Heart right ventricle (tissue), 16 donors: ENCODE measurements at regions not wholly inside any gene's neighbourhood (a gene's known extent, or its start where the extent isn't known, plus 50 kb on each side); places are given as distances from the start of the nearest gene placed in this dataset.

ENCODE experiments used
- ATAC-seq, 8 donors: fragments of 200-7000 bp; cut with Tn5 transposase; one replicate each; pipeline ENCODE4 v1.9.1; 2020; ENCODE audit warnings: mild to moderate bottlenecking in 8 of 8, moderate library complexity in 8 of 8, moderate number of reproducible peaks in 1 of 8
- DNase-seq, 2 donors: peaks; one replicate each; pipeline ENCODE4 v3.0.0-alpha.2; 2020
- H3K27ac ChIP-seq, 10 donors: fragments of 200-600 bp; sonication (generic) in 2 of 10; one replicate each; pipeline versions ENCODE4 v1.5.0 to v1.8.0; 2020 to 2022; ENCODE audit warnings: mild to moderate bottlenecking in 3 of 10
- H3K27me3 ChIP-seq, 7 donors: fragments of 200-600 bp; one replicate each; pipeline ENCODE4 v1.8.0; 2021 to 2022; ENCODE audit warnings: mild to moderate bottlenecking in 2 of 7
- H3K36me3 ChIP-seq, 9 donors: fragments of 200-600 bp; sonication (generic) in 1 of 9; one replicate each; pipeline versions ENCODE4 v1.5.0 to v1.8.0; 2020 to 2022; ENCODE audit warnings: mild to moderate bottlenecking in 2 of 9
- H3K4me1 ChIP-seq, 9 donors: fragments of 200-600 bp; sonication (generic) in 1 of 9; one replicate each; pipeline versions ENCODE4 v1.5.0 to v1.8.0; 2020 to 2022; ENCODE audit warnings: mild to moderate bottlenecking in 4 of 9
- H3K4me3 ChIP-seq, 10 donors: fragments of 200-600 bp; sonication (generic) in 2 of 10; one replicate each; pipeline versions ENCODE4 v1.5.0 to v1.8.0; 2020 to 2022; ENCODE audit warnings: mild to moderate bottlenecking in 7 of 10, moderate library complexity in 2 of 10
- H3K9me3 ChIP-seq, 11 donors: fragments of 200-600 bp in 10 of 11; sonication (generic) in 2 of 11; one replicate each; pipeline versions ENCODE4 v1.5.0 to v1.8.0; 2013 to 2022; ENCODE audit warnings: mild to moderate bottlenecking in 2 of 11, control low read depth in 1 of 11, moderate library complexity in 1 of 11
- WGBS, 2 donors: extraction: QIAGEN DNeasy Blood & Tissue Kit; methylation state at CpG; one replicate each; pipeline ENCODE4 v1.1.7; 2013; ENCODE audit warnings: inconsistent platforms in 1 of 2; 5-methylcytosine and 5-hydroxymethylcytosine counted together
- intact Hi-C, 10 donors: fragments of 100-400 bp; cut with DNase I; formaldehyde crosslinking; loops; one replicate each; pipeline versions ENCODE4 v1.11.1 to v1.14.2; 2022
- TF ChIP-seq, protein P1 (sequence below), 9 donors: fragments of 200-600 bp; sonication (generic) in 2 of 9; IDR thresholded peaks; one replicate each; pipeline versions ENCODE4 v1.5.0 to v1.8.0; 2021 to 2022; ENCODE audit warnings: antibody characterized with exemption in 9 of 9, mild to moderate bottlenecking in 5 of 9, moderate library complexity in 1 of 9
- donor health status: Arrhythmogenic right ventricular cardiomyopathy.
- donor health status: ischemic (EF 13 %, LVEDD 7.1; RV severe dilation, severe dysfunction).
- donor health status: healthy with polysubstance abuse.
- donor health status: DM: no; HTN: yes; CAD: no.
- donor health status: DM: no; HTN: no; CAD: no.
- donor health status: ischemic (EF 25% LVEDD 6.9; RV normal size, moderate dysfunction).
- donor health status: ischemic (EF 25% LVEDD 5.7; RV mildly dilated, moderate dysfunction).
- donor health status: healthy.
- donor health status: DM: yes; HTN: yes; CAD: no.
- donor health status: Ischemic cardiomyopathy.
- donor health status: ischemic (EF 35%, LVEDD 5.7; RV mildly dilated, moderate dysfunction).
- donor health status: nonischemic (EF 11% LVEDD 7.7; RV severe dilation, severe dysfunction).
- donor health status: DM: yes; HTN: yes; CAD: no.
- donor health status: PGD.
- donor health status: ischemic (EF 29% LVEDD 5.4; RV normal size, mild dysfunction).
- donor health status: nonischemic (EF 23%, LVEDD 6.1; RV moderate dilation, normal function).

DNA sequence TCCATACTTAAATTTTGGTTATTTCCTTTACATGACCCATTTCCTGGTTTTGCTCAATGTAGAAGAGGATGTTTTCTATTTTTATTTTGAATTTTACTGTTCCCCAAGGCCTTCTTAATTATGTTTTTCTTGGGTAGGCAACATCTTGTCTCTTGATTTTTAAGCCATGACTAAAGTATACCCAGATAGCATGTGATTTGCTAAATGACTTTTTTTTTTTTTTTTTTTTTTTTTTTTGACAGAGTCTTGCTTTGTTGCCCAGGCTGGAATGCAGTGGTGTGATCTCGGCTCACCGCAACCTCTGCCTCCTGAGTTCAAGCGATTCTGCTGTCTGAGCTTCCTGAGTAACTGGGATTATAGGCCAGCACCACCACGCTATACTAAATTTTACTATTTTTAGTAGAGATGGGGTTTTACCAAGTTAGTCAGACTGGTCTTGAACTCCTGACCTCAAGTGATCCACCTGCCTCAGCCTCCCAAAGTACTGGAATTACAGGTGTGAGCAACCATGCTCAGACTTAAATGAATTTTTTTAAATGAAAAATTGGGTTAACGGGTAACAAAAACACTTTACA, 198.6 kb upstream of the DAB2 start:
- H3K9me3 ChIP-seq: no peaks in the 10 kb centered on the region
- no peak overlapping the region for H3K27ac ChIP-seq
- 83 to 88% methylated on average over 5 of the region's 5 CpGs for WGBS, 2 donors
- H3K36me3 ChIP-seq: no peaks in the 10 kb centered on the region
- no peak for ATAC-seq
- intact Hi-C loops: no loop called here
- TF ChIP-seq, protein P1, sequence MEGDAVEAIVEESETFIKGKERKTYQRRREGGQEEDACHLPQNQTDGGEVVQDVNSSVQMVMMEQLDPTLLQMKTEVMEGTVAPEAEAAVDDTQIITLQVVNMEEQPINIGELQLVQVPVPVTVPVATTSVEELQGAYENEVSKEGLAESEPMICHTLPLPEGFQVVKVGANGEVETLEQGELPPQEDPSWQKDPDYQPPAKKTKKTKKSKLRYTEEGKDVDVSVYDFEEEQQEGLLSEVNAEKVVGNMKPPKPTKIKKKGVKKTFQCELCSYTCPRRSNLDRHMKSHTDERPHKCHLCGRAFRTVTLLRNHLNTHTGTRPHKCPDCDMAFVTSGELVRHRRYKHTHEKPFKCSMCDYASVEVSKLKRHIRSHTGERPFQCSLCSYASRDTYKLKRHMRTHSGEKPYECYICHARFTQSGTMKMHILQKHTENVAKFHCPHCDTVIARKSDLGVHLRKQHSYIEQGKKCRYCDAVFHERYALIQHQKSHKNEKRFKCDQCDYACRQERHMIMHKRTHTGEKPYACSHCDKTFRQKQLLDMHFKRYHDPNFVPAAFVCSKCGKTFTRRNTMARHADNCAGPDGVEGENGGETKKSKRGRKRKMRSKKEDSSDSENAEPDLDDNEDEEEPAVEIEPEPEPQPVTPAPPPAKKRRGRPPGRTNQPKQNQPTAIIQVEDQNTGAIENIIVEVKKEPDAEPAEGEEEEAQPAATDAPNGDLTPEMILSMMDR (IDR thresholded peaks at IDR 0.05): no peak
- no peaks in the 10 kb centered on the region for H3K27me3 ChIP-seq
- no peaks in the 10 kb centered on the region for H3K4me1 ChIP-seq
- H3K4me3 ChIP-seq: no peak overlapping the region
- no peak for DNase-seq

DNA sequence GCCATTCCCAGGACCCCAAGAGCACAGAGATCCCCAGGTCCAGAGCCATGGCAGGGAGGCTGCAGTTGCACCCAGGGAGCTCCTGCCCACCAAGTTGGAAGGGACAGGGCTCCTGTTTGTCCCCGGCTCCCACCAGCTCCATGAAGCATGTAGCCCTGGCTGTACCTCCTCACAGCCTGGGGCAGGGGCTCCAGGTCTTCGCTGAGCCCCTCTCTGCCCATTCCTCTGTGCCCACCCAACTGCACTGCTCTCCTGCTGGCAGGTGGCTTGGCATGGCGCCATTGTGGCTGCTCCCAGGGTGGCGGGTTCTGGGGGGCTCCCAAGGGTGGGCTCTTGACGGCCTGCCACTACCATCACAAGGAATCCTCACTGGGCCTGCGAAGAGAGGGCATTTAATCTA, 197.5 kb upstream of the DAB2 start:
- ATAC-seq (no peak), DNase-seq (no peak)
- intact Hi-C loops: no loop called here
- H3K4me1 ChIP-seq: no peaks in the 10 kb centered on the region
- no peaks in the 10 kb centered on the region for H3K27me3 ChIP-seq
- TF ChIP-seq, protein P1 (IDR thresholded peaks at IDR 0.05): no peak
- no peak overlapping the region for H3K27ac ChIP-seq
- 80 to 83% methylated on average over 6 of the region's 6 CpGs for WGBS, 2 donors
- H3K4me3 ChIP-seq: no peak overlapping the region
- H3K36me3 ChIP-seq: no peaks in the 10 kb centered on the region
- H3K9me3 ChIP-seq: no peaks in the 10 kb centered on the region

DNA sequence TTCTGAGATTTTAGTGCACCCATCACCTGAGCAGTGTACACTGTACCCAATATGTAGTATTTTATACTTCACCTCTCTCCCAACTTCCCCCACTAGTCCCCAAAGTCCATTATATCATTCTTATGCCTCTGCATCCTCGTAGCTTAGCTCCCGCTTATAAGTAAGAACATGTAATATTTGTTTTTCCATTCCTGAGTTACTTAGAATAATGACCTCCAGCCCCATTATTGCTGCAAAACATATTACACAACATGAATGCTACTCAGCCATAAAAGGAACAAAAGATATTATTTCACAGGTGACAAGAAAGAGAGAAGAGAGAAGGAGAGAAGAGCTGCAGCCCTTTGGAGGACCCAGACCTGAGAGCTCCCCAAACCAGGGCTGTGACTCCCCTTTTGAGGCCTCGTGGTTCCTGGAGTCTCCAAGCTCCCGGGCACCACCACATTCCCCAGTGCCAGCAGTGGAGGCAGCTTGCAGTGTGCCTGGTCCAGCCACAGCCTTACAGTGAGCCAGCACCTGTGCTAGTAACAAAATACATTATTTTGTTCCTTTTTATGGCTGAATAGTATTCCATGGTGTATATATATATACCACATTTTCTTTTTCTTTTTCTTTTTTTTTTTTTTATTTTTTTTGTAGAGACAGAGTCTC, 194.5 kb upstream of the DAB2 start:
- DNase-seq (no peak), ATAC-seq (no peak)
- no peaks in the 10 kb centered on the region for H3K4me1 ChIP-seq
- no peak overlapping the region for H3K4me3 ChIP-seq
- H3K9me3 ChIP-seq: no peaks in the 10 kb centered on the region
- H3K27me3 ChIP-seq: no peaks in the 10 kb centered on the region
- WGBS, 2 donors: 77 to 80% methylated on average over 4 of the region's 4 CpGs
- TF ChIP-seq, protein P1 (IDR thresholded peaks at IDR 0.05): no peak
- no peak overlapping the region for H3K27ac ChIP-seq
- intact Hi-C loops: no loop called here
- H3K36me3 ChIP-seq: no peaks in the 10 kb centered on the region

GRCh38 chr5:39618391-39618790, 193.6 kb upstream of the DAB2 start:
- no peak overlapping the region for H3K4me3 ChIP-seq
- TF ChIP-seq, protein P1 (IDR thresholded peaks at IDR 0.05): no peak
- 92% methylated on average over 5 of the region's 5 CpGs for WGBS, 2 donors
- no peaks in the 10 kb centered on the region for H3K4me1 ChIP-seq
- no peak for DNase-seq
- no peaks in the 10 kb centered on the region for H3K9me3 ChIP-seq
- ATAC-seq: no peak
- no peaks in the 10 kb centered on the region for H3K27me3 ChIP-seq
- H3K36me3 ChIP-seq: no peaks in the 10 kb centered on the region
- intact Hi-C loops: no loop called here
- no peak overlapping the region for H3K27ac ChIP-seq
